GM23338 (cell line): ENCODE measurements at regions not wholly inside any gene's neighbourhood (a gene's known extent, or its start where the extent isn't known, plus 50 kb on each side); places are given as distances from the start of the nearest gene placed in this dataset.

ENCODE experiments used
- ATAC-seq: fragments of 200-7000 bp; cut with Tn5 transposase; 3 replicates; pipeline ENCODE4 v1.9.1; 2020
- DNase-seq: peaks from one replicate; pipeline ENCODE4 v3.0.0-alpha.2; 2015; ENCODE audit warnings: low spot score
- H2AFZ ChIP-seq: fragments of 200-600 bp; sonication (generic); 2 replicates; pipeline ENCODE4 v1.8.0; 2016; ENCODE audit warnings: antibody characterized with exemption, mild to moderate bottlenecking, moderate library complexity
- H3F3A ChIP-seq: fragments of 200-600 bp; sonication (generic); replicated peaks from 2 replicates; pipeline ENCODE4 v1.8.0; 2017; ENCODE audit warnings: antibody characterized with exemption, mixed run types, low read depth
- H3K27ac ChIP-seq: fragments of 200-600 bp; sonication (generic); 2 replicates; pipeline ENCODE4 v1.6.1; 2016; ENCODE audit warnings: low read depth
- H3K27me3 ChIP-seq: fragments of 200-600 bp; sonication (generic); 2 replicates; pipeline ENCODE4 v1.8.0; 2016; ENCODE audit warnings: mild to moderate bottlenecking, mixed run types, moderate library complexity; ENCODE audit not compliant: insufficient read depth
- H3K36me3 ChIP-seq: fragments of 200-600 bp; sonication (generic); 2 replicates; pipeline ENCODE4 v1.8.0; 2016; ENCODE audit warnings: mild to moderate bottlenecking; ENCODE audit not compliant: insufficient read depth
- H3K4me1 ChIP-seq: fragments of 200-600 bp; sonication (generic); 2 replicates; pipeline ENCODE4 v1.8.0; 2016; ENCODE audit warnings: mild to moderate bottlenecking, moderate library complexity; ENCODE audit not compliant: insufficient read depth
- H3K4me2 ChIP-seq: fragments of 200-600 bp; sonication (generic); 2 replicates; pipeline ENCODE4 v1.7.1; 2017; ENCODE audit warnings: mixed run types
- H3K4me3 ChIP-seq: fragments of 200-600 bp; sonication (generic); 2 replicates; pipeline ENCODE4 v1.6.1; 2016; ENCODE audit warnings: mixed run types
- H3K79me2 ChIP-seq: fragments of 200-600 bp; sonication (generic); replicated peaks from 2 replicates; pipeline ENCODE4 v1.8.0; 2017; ENCODE audit warnings: mild to moderate bottlenecking; ENCODE audit not compliant: insufficient read depth
- H3K9me2 ChIP-seq: fragments of 200-600 bp; sonication (generic); 2 replicates; pipeline ENCODE4 v1.8.0; 2017; ENCODE audit not compliant: insufficient read depth
- H4K20me1 ChIP-seq: fragments of 200-600 bp; sonication (generic); replicated peaks from 2 replicates; pipeline ENCODE4 v1.8.0; 2017; ENCODE audit warnings: mild to moderate bottlenecking; ENCODE audit not compliant: insufficient read depth
- H3K27ac Mint-ChIP-seq: 2 replicates; pipeline ENCODE4 v1.8.0; 2020; ENCODE audit warnings: inconsistent platforms, mild to moderate bottlenecking, moderate library complexity, mixed read lengths
- H3K27me3 Mint-ChIP-seq: 3 replicates; pipeline ENCODE4 v1.8.0; 2022; ENCODE audit warnings: low read depth, mild to moderate bottlenecking, moderate library complexity, mixed read lengths, inconsistent platforms; ENCODE audit not compliant: insufficient read depth, poor library complexity
- H3K36me3 Mint-ChIP-seq: 3 replicates; pipeline ENCODE4 v1.8.0; 2021; ENCODE audit warnings: low read depth, mild to moderate bottlenecking, inconsistent platforms, moderate library complexity, mixed read lengths
- H3K4me1 Mint-ChIP-seq: 3 replicates; pipeline ENCODE4 v1.8.0; 2020; ENCODE audit warnings: mild to moderate bottlenecking, inconsistent platforms, mixed read lengths
- H3K4me3 Mint-ChIP-seq: 3 replicates; pipeline ENCODE4 v1.8.0; 2021; ENCODE audit warnings: moderate library complexity, mild to moderate bottlenecking, inconsistent platforms, mixed read lengths
- H3K9me3 Mint-ChIP-seq: 3 replicates; pipeline ENCODE4 v1.8.0; 2020; ENCODE audit warnings: moderate library complexity, mild to moderate bottlenecking, inconsistent platforms, mixed read lengths
- CREB1 ChIP-seq: fragments of 250-450 bp; sonication (Bioruptor Pico); IDR thresholded peaks from 2 replicates; pipeline ENCODE4 v1.5.0; 2020; ENCODE audit warnings: low read depth, mild to moderate bottlenecking, moderate library complexity
- CTCF ChIP-seq, 2 experiments: fragments of 200-600 bp in 1 of 2; sonication (generic) in 1 of 2; conservative IDR thresholded peaks; 2 replicates each; pipeline versions ENCODE4 v1.5.1 to v1.6.1; 2016 to 2017; ENCODE audit warnings: antibody characterized with exemption in 2 of 2, low read depth in 2 of 2, mild to moderate bottlenecking in 2 of 2, moderate library complexity in 1 of 2
- ETS1 ChIP-seq: IDR thresholded peaks from 2 replicates; pipeline ENCODE4 v1.6.1; 2016; ENCODE audit warnings: antibody characterized with exemption
- EZH2 ChIP-seq: fragments of 200-600 bp; sonication (generic); IDR thresholded peaks from one replicate; pipeline ENCODE4 v1.8.0; 2017; ENCODE audit warnings: antibody characterized with exemption, mild to moderate bottlenecking, low read depth; ENCODE audit not compliant: unreplicated experiment
- EZH2phosphoT487 ChIP-seq: fragments of 200-600 bp; sonication (generic); IDR thresholded peaks from one replicate; pipeline ENCODE4 v1.8.1; 2018; ENCODE audit warnings: antibody characterized with exemption; ENCODE audit not compliant: unreplicated experiment
- JUNB ChIP-seq: IDR thresholded peaks from one replicate; pipeline ENCODE4 v1.6.1; 2016; ENCODE audit warnings: antibody characterized with exemption; ENCODE audit not compliant: unreplicated experiment
- NANOG ChIP-seq: IDR thresholded peaks from 2 replicates; pipeline ENCODE4 v1.6.1; 2016; ENCODE audit warnings: antibody characterized with exemption, borderline replicate concordance
- POLR2AphosphoS5 ChIP-seq: IDR thresholded peaks from 2 replicates; pipeline ENCODE4 v1.6.1; 2016; ENCODE audit warnings: antibody characterized with exemption, low read depth
- REST ChIP-seq: IDR thresholded peaks from one replicate; pipeline ENCODE4 v1.6.1; 2018; ENCODE audit warnings: antibody characterized with exemption; ENCODE audit not compliant: unreplicated experiment
- STAT1 ChIP-seq: IDR thresholded peaks from one replicate; pipeline ENCODE4 v1.6.1; 2016; ENCODE audit warnings: antibody characterized with exemption; ENCODE audit not compliant: unreplicated experiment
- ZNF114 ChIP-seq: fragments of 250-450 bp; sonication (Bioruptor Pico); IDR thresholded peaks from 2 replicates; pipeline ENCODE4 v1.5.0; 2020; ENCODE audit warnings: mild to moderate bottlenecking, moderate library complexity
- ZNF331 ChIP-seq: fragments of 250-450 bp; sonication (Bioruptor Pico); IDR thresholded peaks from 2 replicates; pipeline ENCODE4 v1.5.0; 2020; ENCODE audit warnings: low read depth, mild to moderate bottlenecking, moderate library complexity

- TF ChIP-seq REST (no peak), EZH2 (no peak), EZH2phosphoT487 (no peak), CTCF (conservative IDR thresholded peaks at IDR 0.05; ENCODE audit: low read depth in 2 of 2) (no peak), ZNF331 (CRISPR knock-in tag) (no peak), JUNB (no peak)
These were observed 272.0 kb upstream of the SESN3 start (continued) for GRCh38 chr11:95503047-95503446.

GRCh38 chr11:95502522-95502921 lies 271.5 kb upstream of the SESN3 start:
- Histone ChIP-seq H3K9me2 (peaks cover 3% of the 10 kb centered on the region; the same call in 1 of the 2 replicates), H3K4me1 (peaks cover 5% of the 10 kb centered on the region), H2AFZ (no peak overlapping the region), H3F3A (no peaks in the 10 kb centered on the region), H3K27me3 (no peaks in the 10 kb centered on the region), H3K4me3 (no peak overlapping the region), H3K27ac (no peak overlapping the region), H4K20me1 (no peaks in the 10 kb centered on the region), H3K36me3 (no peaks in the 10 kb centered on the region), H3K79me2 (no peaks in the 10 kb centered on the region), H3K4me2 (no peak overlapping the region)
- H3K9me3 Mint-ChIP-seq = peaks cover 2% of the 10 kb centered on the region; the same call in 1 of the 3 replicates
- no peak overlapping the region for H3K4me3 Mint-ChIP-seq
- H3K27ac Mint-ChIP-seq = no peak overlapping the region
- no peaks in the 10 kb centered on the region for H3K36me3 Mint-ChIP-seq
- no peaks in the 10 kb centered on the region for H3K27me3 Mint-ChIP-seq
- peaks cover 14% of the 10 kb centered on the region for H3K4me1 Mint-ChIP-seq
- TF ChIP-seq STAT1 = no peak
- TF ChIP-seq EZH2phosphoT487 = no peak
- TF ChIP-seq ZNF331 (CRISPR knock-in tag) = no peak
- no peak for TF ChIP-seq EZH2
- no peak for TF ChIP-seq NANOG
- no peak for TF ChIP-seq CTCF (conservative IDR thresholded peaks at IDR 0.05; ENCODE audit: low read depth in 2 of 2)
- TF ChIP-seq REST = no peak
- no peak for TF ChIP-seq CREB1 (CRISPR knock-in tag)
- no peak for TF ChIP-seq ETS1
- no peak for TF ChIP-seq ZNF114
- no peak for TF ChIP-seq JUNB
- no peak for TF ChIP-seq POLR2AphosphoS5
- ATAC-seq (no peak), DNase-seq (no peak)
